NCI-H774 (cell line): ENCODE measurements at regions not wholly inside any gene's neighbourhood (a gene's known extent, or its start where the extent isn't known, plus 50 kb on each side); places are given as distances from the start of the nearest gene placed in this dataset.
"Not testable (repeated sequence)": the region's sequence is repeated elsewhere in the genome, so short reads cannot be mapped to it uniquely, and the experiment has no call there.

Source experiments
- DNase-seq: peaks from one replicate; lab custom pipeline; 2025; lab: John Stamatoyannopoulos, UW

- DNase-seq, result no peak
Measured at GRCh38 chr4:110848787-110849186, 225.9 kb upstream of the PITX2 start.

- no peak for DNase-seq
Measured at GRCh38 chr4:110849461-110849860, 226.6 kb upstream of the PITX2 start.

DNA sequence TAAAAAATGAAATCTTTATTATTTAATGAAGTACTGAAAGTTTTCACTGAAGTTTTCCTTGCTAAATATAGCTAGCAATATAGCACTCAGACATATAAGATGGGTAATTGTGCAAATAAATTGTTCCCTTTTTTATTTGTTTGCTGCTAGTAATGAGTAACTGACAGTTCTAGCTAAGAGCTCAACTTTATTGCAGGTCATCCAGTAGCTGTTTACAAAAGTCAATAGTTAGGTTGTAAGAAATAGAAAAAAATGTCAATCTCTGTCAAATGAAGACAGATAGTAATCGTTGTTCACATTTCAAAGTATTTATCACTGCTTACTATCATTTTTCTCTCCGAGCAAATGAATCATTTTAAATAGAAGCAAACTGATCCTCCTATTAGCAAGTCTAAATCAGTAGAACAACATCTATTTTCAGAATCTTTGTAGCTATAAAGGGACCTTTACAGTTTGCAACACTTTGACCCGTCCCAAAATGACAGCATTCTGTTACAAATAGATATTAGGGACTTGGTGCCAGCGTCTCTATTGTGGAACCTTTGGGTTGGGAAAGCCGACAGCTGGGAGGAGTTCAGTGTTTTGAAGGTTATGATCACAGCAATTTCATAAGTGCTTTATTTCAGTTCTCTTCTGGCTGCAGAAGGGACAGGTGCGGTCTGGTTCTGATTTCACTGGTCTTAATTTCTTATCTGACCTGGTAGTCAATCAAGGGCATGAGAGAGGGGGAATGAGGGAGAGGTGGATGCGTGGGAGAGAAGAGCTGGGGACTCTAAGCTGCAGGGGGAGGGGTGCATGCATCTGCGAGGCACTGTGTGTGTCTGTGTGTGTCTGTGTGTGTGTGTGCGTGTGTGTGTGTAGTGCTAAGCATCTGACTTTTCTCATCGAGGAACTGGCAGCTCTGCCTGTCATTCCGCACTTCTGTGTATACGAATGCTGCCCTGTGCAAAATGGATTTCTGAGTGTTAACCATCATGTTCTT lies 227.9 kb upstream of the PITX2 start:
- peak; percentile 5 for DNase-seq

GRCh38 chr4:110851989-110852388 lies 229.1 kb upstream of the PITX2 start:
- no peak for DNase-seq

GRCh38 chr4:110852793-110853192 lies 229.9 kb upstream of the PITX2 start:
- no peak for DNase-seq

GRCh38 chr4:110853242-110853641 lies 230.4 kb upstream of the PITX2 start:
- DNase-seq, result no peak

DNA sequence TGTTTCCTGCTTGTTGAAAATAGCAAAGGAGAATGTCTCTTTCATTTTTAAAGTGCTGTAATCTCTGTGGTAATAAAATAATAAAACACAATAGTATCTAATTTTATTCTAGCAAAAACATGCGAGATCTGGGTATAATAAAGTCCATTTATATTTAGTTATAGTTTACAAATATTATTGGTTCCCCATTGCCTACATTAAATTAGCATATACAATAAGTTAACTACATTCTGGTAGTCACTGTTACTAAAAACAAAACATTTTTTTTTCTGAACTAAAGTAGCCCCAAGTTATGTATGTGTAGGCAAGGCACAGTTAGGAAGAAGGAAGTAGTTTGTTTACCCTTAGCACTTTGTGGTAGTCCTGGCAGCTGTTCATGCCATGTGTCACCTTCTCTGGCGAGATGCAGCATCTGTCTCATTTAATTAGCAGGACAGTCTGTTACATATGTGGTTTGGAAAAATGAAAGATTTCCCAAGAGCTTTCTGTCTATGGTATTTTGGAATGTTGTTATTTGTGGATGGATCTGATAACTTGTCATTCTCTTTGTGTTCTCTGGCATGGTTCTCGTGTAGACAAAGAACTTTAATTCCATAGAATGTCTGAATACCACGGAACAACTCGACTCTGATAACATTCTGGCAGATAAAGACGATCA lies 231.3 kb upstream of the PITX2 start:
- DNase-seq, result no peak

DNA sequence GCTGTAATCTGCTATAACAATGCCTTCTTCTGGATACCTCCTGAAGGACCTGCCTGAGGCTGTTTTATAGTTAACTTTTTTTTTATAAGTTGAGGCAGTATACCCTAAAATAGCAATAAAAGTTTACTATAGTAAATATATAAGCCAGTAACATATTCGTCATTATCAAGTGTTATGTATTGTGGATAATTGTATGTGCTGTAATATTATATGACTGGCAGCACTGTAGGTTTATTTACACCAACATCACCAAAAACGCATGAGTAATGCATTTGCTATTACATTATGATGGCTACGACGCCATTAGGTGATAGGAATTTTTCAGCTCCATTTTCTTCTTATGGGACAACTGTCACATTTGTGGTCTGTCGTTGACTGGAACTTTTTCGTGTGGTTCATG lies 237.2 kb upstream of the PITX2 start:
- no peak for DNase-seq

- no peak for DNase-seq
Measured at GRCh38 chr4:110860901-110861300, 238.0 kb upstream of the PITX2 start.

GRCh38 chr4:110865611-110866259 lies 242.9 kb upstream of the PITX2 start:
- no peak for DNase-seq

DNA sequence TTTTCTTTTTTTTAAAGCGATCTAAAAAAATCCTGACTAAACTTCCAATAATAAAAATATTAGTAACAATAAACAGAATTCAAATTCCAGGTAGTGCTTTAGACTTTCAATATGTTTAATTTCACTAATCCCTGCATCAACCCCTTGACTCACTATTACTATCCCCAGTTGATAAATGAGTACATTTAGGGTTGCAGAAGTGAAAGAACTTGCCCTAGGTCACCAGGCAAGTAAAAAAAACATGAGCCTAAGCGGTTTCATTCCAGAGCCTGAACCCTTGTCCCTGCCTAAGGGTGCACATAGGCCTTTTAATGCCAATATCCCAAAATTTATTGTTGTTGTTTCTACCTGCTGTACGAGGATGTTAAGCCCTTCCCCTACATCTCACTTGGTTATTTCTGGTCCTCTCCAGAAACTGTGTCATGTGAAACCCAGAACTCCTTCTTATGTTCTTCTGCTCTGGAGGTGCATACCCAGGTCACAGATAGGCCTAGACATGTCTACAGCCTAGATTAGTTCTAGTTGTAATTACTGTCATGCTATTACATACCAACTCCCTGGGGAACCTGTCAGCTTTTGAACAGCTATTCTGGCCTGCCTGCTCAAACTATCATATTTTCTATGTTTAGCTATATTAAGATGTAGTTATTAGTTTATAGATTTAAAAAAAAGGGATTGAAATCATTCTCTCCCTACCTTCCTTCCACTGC lies 244.5 kb upstream of the PITX2 start:
- no peak for DNase-seq

DNA sequence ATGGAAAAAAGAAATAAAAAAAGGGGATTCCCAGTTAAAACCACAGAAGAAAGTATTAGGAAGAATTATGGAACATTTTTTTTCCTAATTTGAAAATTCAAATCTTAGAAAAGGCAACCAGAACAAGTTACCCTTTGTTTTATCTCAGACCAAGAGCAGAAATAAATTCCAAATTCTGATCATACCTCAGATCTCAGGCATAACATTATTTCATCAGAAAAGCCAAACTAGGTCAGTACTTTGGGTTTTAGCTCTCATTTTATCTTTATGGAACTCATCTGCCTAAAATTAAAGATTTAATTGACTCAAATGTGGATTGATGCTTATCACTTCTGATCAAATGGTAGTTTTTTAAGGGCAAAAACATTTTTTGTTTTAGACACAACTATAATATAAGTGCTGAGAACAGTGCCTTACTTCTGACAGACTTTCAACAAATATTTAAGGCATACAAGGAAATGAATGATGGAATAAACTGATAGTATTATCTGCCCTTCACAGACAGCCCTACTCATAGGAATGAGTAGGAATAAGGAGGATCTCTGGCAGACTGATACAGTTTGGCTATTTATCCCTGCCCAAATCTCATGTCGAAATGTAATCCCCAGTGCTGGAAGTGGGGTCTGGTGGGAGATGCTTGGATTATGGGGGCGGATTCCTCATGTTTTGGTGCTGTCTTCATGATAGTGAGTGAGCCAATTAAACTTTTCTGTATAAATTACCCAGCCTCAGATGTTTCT lies 245.3 kb upstream of the PITX2 start:
- DNase-seq, result no peak

DNA sequence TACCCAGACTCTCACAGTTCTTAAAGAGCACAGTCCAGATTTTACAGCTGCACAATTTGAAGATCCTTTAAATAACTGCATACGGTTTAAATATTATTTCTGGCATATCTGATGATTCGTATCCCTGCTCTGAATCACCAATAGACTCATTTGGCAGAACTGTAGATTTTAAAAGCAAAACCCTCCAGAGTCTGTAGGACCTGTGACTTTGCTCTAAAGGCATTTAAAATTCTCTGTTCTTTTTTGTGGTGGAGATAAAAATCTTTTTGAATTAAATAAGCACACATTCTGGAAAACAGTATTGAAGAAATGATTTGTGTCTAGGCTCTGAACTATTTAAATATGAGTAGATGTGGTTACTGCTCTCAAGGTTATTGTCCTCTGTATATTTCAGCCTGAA lies 246.2 kb upstream of the PITX2 start:
- DNase-seq, result no peak

DNA sequence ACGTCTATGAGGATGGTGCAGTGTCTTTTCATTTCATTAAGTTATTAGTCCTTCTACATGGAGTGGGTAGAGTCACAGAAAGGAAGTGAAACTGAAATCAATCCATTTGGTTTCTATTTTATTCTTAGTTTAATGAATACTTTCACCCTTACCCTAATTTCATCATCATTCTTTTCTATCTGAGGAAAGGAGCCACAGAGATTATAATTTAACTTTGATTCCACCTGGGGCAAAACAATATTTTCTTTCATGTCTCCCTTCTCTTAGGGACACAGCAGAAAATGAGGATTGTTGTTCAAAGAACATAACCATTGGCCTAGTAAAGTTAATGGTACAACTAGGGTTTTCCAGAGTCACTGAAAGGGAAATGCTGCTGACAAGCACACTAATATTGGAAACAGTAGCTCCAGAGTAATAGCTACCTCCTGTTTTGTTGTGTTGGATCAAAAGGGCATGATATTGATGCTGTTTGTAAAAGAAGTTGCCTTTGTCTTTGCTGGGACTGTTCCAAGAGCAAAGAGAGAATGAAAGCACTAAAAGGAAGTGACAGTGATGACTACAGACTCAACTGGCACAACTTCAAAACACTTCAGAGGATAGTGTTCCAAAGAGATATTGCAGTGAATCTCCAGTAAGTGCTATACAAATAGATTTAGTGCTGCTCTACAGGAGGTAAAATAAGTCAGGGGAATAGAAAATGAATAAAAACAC lies 247.1 kb upstream of the PITX2 start:
- DNase-seq, result no peak

DNA sequence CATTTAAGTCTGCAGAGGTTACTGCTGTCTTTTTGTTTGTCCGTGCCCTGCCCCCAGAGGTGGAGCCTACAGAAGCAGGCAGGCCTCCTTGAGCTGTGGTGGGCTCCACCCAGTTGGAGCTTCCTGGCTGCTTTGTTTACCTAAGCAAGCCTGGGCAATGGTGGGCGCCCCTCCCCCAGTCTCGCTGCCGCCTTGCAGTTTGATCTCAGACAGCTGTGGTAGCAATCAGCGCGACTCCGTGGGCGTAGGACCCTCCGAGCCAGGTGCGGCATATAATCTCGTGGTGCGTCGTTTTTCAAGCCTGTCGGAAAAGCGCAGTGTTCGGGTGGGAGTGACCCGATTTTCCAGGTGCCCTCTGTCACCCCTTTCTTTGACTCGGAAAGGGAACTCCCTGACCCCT lies 253.3 kb upstream of the PITX2 start:
- DNase-seq, result not testable (repeated sequence)

- no peak for DNase-seq
Measured at GRCh38 chr4:110876866-110877265, 254.0 kb upstream of the PITX2 start.

DNA sequence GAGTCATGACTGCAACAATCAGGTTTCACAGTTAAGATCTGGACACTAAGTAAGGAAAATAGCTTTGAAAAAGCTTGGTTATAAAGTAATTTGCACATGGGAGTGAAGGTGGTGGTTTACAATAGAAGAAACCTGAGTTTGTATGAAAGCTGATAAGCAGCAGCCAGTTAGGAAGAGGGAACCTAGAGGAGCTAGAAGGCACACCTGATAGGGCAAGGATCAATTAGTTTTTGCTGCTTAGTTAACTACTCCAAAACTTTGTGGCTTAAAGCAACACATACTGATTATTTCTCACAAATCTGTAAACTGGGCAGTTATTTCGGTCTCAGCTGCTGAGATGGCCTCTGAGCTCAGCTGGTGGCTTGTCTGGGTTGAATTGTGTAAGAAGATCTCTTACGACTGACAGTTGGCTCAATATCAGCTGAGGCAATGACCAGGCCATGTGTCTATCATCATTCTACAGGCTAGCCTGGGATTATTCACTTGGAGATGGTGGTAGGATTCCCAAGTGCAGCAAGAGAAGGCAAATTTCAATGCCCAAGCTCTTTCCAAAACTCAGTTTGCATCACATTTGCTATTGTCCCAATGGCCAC lies 255.0 kb upstream of the PITX2 start:
- DNase-seq, result no peak

DNA sequence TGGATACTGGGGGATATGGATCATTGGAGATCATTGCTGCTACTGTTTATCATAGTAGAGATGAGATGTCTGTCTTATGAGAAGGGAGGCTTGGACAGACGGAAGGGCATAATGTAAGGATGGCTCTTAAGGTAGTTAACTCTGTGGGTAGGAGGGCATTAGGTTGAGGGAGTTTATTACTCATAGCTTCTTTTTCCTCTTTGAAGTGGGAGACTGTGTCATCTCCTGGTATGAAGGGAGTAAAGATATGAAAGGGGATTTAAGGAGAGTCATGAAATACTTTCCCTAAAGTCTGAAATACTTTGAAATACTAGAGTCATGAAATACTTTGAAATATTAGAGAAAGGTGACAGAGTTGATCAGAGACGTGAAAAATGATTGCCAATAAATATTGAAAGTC lies 255.5 kb upstream of the PITX2 start:
- no peak for DNase-seq

DNA sequence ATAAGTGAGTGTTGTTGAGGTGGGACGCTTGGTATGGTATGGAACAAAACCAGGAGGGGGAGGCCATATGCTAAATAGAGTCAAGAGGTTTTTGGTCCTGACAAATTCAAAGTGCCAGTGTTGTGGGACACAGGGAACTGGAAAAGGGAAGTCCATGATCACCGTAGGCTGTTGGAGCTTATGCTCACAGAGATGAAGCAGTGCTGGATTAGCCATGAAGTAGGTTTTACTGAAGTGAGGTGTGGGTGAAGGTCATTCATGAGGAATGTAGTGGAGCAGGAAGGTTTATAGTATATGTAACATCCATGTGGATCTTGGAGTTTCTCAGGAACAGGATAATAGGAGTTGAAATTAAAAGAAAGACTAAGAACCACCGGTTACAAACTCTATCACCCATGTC lies 256.1 kb upstream of the PITX2 start:
- no peak for DNase-seq

GRCh38 chr4:110886270-110886669 lies 263.4 kb upstream of the PITX2 start:
- DNase-seq, result no peak
